ENCODE measurements at regions not wholly inside any gene's neighbourhood (a gene's known extent, or its start where the extent isn't known, plus 50 kb on each side); places are given as distances from the start of the nearest gene placed in this dataset.
A peak's percentile ranks its signal among the peaks of the same experiment; 100 is the strongest.

GRCh38 chr2:7835693-7836680 is 845.9 kb upstream of the ID2 start:
- H3K4me3 ChIP-seq (ENCODE audit: low read depth, low read length): no peak overlapping the region
- peak; percentile 48 for DNase-seq (ENCODE audit: low read depth)

GRCh38 chr2:7837237-7837760 is 844.6 kb upstream of the ID2 start:
- H3K4me3 ChIP-seq (ENCODE audit: low read depth, low read length): no peak overlapping the region
- TF ChIP-seq CTCF (conservative IDR thresholded peaks at IDR 0.05; ENCODE audit: low read depth, low read length): no peak
- no peak for DNase-seq (ENCODE audit: low read depth)

More at GRCh38 chr2:7835693-7836680, 845.9 kb upstream of the ID2 start:
- TF ChIP-seq CTCF (conservative IDR thresholded peaks at IDR 0.05; ENCODE audit: low read depth, low read length): no peak

- H3K4me3 ChIP-seq (ENCODE audit: low read depth, low read length): no peak overlapping the region
- no peak for DNase-seq (ENCODE audit: low read depth)
- no peak for TF ChIP-seq CTCF (conservative IDR thresholded peaks at IDR 0.05; ENCODE audit: low read depth, low read length)
Measured at GRCh38 chr2:7838669-7839068, 843.2 kb upstream of the ID2 start.

GRCh38 chr2:7840651-7841380 is 841.0 kb upstream of the ID2 start:
- no peak for TF ChIP-seq CTCF (conservative IDR thresholded peaks at IDR 0.05; ENCODE audit: low read depth, low read length)
- no peak for DNase-seq (ENCODE audit: low read depth)
- H3K4me3 ChIP-seq (ENCODE audit: low read depth, low read length): no peak overlapping the region

- no peak for TF ChIP-seq CTCF (conservative IDR thresholded peaks at IDR 0.05; ENCODE audit: low read depth, low read length)
- no peak overlapping the region for H3K4me3 ChIP-seq (ENCODE audit: low read depth, low read length)
- no peak for DNase-seq (ENCODE audit: low read depth)
Measured at GRCh38 chr2:7841751-7842150, 840.1 kb upstream of the ID2 start.

GRCh38 chr2:7844414-7844965 is 837.4 kb upstream of the ID2 start:
- no peak for DNase-seq (ENCODE audit: low read depth)
- no peak for TF ChIP-seq CTCF (conservative IDR thresholded peaks at IDR 0.05; ENCODE audit: low read depth, low read length)
- H3K4me3 ChIP-seq (ENCODE audit: low read depth, low read length): no peak overlapping the region

All from epithelial cell of proximal tubule (primary cell).